HepG2 (cell line): ENCODE measurements at regions not wholly inside any gene's neighbourhood (a gene's known extent, or its start where the extent isn't known, plus 50 kb on each side); places are given as distances from the start of the nearest gene placed in this dataset.

Experiments used
- ATAC-seq: fragments of 200-7000 bp; cut with Tn5 transposase; 3 replicates; pipeline ENCODE4 v1.9.1; 2020; ENCODE audit warnings: mild to moderate bottlenecking, moderate library complexity
- BruUV-seq: library from RNA; stranded (reverse); fragments of 400-500 nt; replicated peaks from 2 replicates; lab custom pipeline; 2021; lab: Mats Ljungman, UMichigan
- CTCF ChIA-PET: fragments of 300-600 bp; formaldehyde crosslinking; extraction: SDS; loops from one replicate; lab custom pipeline; 2021; ENCODE audit warnings: low total read pairs, inconsistent platforms, low intra/inter-chr PET ratio; lab: Yijun Ruan, JAX
- POLR2A ChIA-PET: fragments of 350-600 bp; sonication (Branson Sonifier 250); formaldehyde crosslinking; loops from one replicate; lab custom pipeline; 2020; ENCODE audit warnings: antibody characterized with exemption, inconsistent platforms; lab: Yijun Ruan, JAX
- DNase-seq: peaks from one replicate; pipeline ENCODE4 v3.0.0-alpha.2; 2015; ENCODE audit warnings: low spot score
- FAIRE-seq: peaks from 3 replicates; lab custom pipeline; 2011; peaks lifted over from hg19 to GRCh38; lab: Jason Lieb, UNC
- H2AFZ ChIP-seq: one replicate; pipeline ENCODE4 v1.6.1; 2011; ENCODE audit warnings: low read length, inconsistent platforms
- H3K27ac ChIP-seq: fragments of 300-600 bp; 3 replicates; pipeline ENCODE4 v1.8.0; 2011; ENCODE audit warnings: mixed run types, mild to moderate bottlenecking, mixed read lengths, low read length, inconsistent platforms; ENCODE audit not compliant: insufficient read depth; ENCODE audit errors: extremely low read length
- H3K27me3 ChIP-seq, 2 experiments: fragments of 200-600 bp in 1 of 2; 2 replicates in 1 of 2; 3 replicates in 1 of 2; pipeline versions ENCODE4 v1.6.0 to v1.8.0; 2011; ENCODE audit warnings: low read length in 2 of 2, mild to moderate bottlenecking in 2 of 2, moderate library complexity in 2 of 2, inconsistent platforms in 1 of 2; ENCODE audit not compliant: insufficient read depth in 2 of 2, control insufficient read depth in 1 of 2
- H3K36me3 ChIP-seq, 2 experiments: fragments of 200-600 bp in 1 of 2; replicated peaks in 1 of 2; 2 replicates in 1 of 2; 3 replicates in 1 of 2; pipeline versions ENCODE4 v1.5.1 to v1.8.0; 2011; ENCODE audit warnings: low read length in 2 of 2, inconsistent platforms in 1 of 2; ENCODE audit not compliant: insufficient read depth in 2 of 2, control insufficient read depth in 1 of 2
- H3K4me1 ChIP-seq: 2 replicates; pipeline ENCODE4 v1.5.1; 2012; ENCODE audit warnings: low read length, inconsistent platforms; ENCODE audit not compliant: insufficient read depth
- H3K4me2 ChIP-seq: 2 replicates; pipeline ENCODE4 v1.6.0; 2011; ENCODE audit warnings: low read depth, low read length, inconsistent platforms
- H3K4me3 ChIP-seq, 3 experiments: fragments of 200-600 bp in 1 of 3; sonication (generic), shearing (Covaris generic) in 1 of 3; replicated peaks in 1 of 3; 2 replicates each; pipeline ENCODE4 v1.5.1; 2011 to 2016; ENCODE audit warnings: low read length in 3 of 3, inconsistent platforms in 2 of 3, low read depth in 2 of 3, mild to moderate bottlenecking in 2 of 3, control low read depth in 1 of 3, mixed read lengths in 1 of 3; ENCODE audit not compliant: insufficient read depth in 1 of 3
- H3K79me2 ChIP-seq: one replicate; pipeline ENCODE4 v1.6.1; 2011; ENCODE audit warnings: low read length, inconsistent platforms; ENCODE audit not compliant: insufficient read depth
- H3K9ac ChIP-seq: 2 replicates; pipeline ENCODE4 v1.6.0; 2011; ENCODE audit warnings: mild to moderate bottlenecking, low read depth, low read length, inconsistent platforms; ENCODE audit not compliant: insufficient read depth
- H3K9me3 ChIP-seq: 2 replicates; pipeline ENCODE4 v1.5.1; 2012; ENCODE audit warnings: mild to moderate bottlenecking, low read length
- H4K20me1 ChIP-seq: 2 replicates; pipeline ENCODE4 v1.6.0; 2011; ENCODE audit warnings: inconsistent platforms, mild to moderate bottlenecking, low read length, moderate library complexity; ENCODE audit not compliant: insufficient read depth
- ARNT2 ChIP-seq: sonication (generic); formaldehyde crosslinking; IDR thresholded peaks from 2 replicates; pipeline ENCODE4 v1.8.0; 2022; ENCODE audit warnings: mild to moderate bottlenecking, low read depth, missing genetic modification reagents, moderate library complexity
- CREB1 ChIP-seq, 2 experiments: fragments of 450-650 bp in 1 of 2; IDR thresholded peaks; 2 replicates each; pipeline ENCODE4 v1.6.1; 2016 to 2017; ENCODE audit warnings: control low read depth in 1 of 2, mild to moderate bottlenecking in 1 of 2, missing compliant biosample characterization in 1 of 2, missing genetic modification characterization in 1 of 2
- HHEX ChIP-seq: IDR thresholded peaks from 2 replicates; pipeline ENCODE4 v1.6.1; 2016; ENCODE audit warnings: control low read depth
- NFIB ChIP-seq: sonication (generic); formaldehyde crosslinking; IDR thresholded peaks from 2 replicates; pipeline ENCODE4 v1.9.0; 2021; ENCODE audit warnings: missing genetic modification reagents, mild to moderate bottlenecking, borderline replicate concordance
- PRPF4 ChIP-seq: fragments of 200-400 bp; formaldehyde crosslinking; IDR thresholded peaks from 2 replicates; pipeline ENCODE4 v1.6.1; 2016; ENCODE audit warnings: low read length, low read depth; ENCODE audit not compliant: poor library complexity, severe bottlenecking
- RFX1 ChIP-seq: fragments of 450-650 bp; IDR thresholded peaks from 2 replicates; pipeline ENCODE4 v1.6.1; 2017
- ZIK1 ChIP-seq: sonication (generic); formaldehyde crosslinking; IDR thresholded peaks from 2 replicates; pipeline ENCODE4 v1.5.0; 2020; ENCODE audit warnings: mild to moderate bottlenecking, low read depth, missing genetic modification reagents, borderline replicate concordance
- ZNF446 ChIP-seq: sonication (generic); formaldehyde crosslinking; IDR thresholded peaks from 2 replicates; pipeline ENCODE4 v1.5.0; 2020; ENCODE audit warnings: mild to moderate bottlenecking, missing genetic modification reagents
- WGBS: methylation state at CpG from one replicate; pipeline ENCODE4 v1.1.6; 2017; ENCODE audit warnings: low lambda C conversion rate; 5-methylcytosine and 5-hydroxymethylcytosine counted together
- in situ Hi-C: cut with HindIII; loops from 2 replicates; pipeline ENCODE4 v1.10.0; 2017; ENCODE audit warnings: low pct_unique_long_range_greater_than_20kb; ENCODE audit not compliant: extremely low pct_ligation_motif_present
- intact Hi-C: fragments of 100-400 bp; cut with micrococcal nuclease; formaldehyde crosslinking; loops from one replicate; pipeline ENCODE4 v1.10.0; 2022; ENCODE audit not compliant: unreplicated experiment

DNA sequence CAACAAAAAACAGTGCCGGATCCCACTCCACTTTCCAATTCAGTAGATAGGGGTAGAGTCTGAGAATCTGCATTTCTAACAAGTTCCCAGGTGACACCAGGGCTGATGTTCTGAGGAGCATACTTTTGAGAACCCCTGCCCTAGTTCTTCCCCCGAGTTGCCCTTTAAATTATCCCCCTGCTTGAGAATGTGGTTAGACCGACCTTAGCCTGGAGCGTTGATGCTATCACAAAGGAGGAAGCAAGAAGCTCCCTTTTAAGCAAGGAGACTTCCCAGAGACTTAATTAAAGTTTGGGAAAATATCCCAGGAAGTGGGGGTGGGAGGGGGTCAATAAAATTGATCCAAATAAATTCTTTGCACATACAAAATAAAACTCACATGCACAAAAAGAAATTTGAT lies 485.9 kb downstream of the SMARCA1 start (continued):
- no peak for TF ChIP-seq ARNT2 (CRISPR knock-in tag)
- TF ChIP-seq HHEX = no peak

DNA sequence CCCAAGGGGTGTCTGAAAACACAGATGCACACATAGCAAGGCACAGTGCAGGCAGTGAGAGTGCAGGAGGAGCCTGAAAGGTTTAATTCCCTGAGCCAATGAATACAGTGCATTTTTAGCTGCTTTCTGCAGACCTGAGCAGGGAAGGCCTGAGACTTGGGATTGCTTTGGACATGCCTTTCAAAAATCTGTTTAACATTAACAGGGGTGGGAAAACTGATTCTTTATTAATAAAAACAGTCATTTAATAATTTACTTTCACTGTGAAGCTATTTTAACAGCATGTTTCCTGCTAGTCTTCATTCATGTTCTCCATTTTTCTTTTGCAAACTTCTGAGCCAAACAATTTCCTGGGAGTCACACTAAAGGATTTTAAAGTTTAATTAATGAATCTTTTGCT lies 488.1 kb downstream of the SMARCA1 start:
- H3K36me3 ChIP-seq = no peaks in the 10 kb centered on the region
- no peak overlapping the region for H2AFZ ChIP-seq
- no peak overlapping the region for H3K9ac ChIP-seq
- in situ Hi-C loops = no loop called here
- no peaks in the 10 kb centered on the region for H3K79me2 ChIP-seq
- H3K27ac ChIP-seq = no peak overlapping the region
- H4K20me1 ChIP-seq = no peaks in the 10 kb centered on the region
- BruUV-seq = no TSS peak
- FAIRE-seq = no peak
- TF ChIP-seq RFX1 = no peak
- TF ChIP-seq, all 625 proteins: peak for 0
- H3K4me1 ChIP-seq = no peaks in the 10 kb centered on the region
- DNase-seq (no peak), ATAC-seq (no peak)
- H3K9me3 ChIP-seq = no peaks in the 10 kb centered on the region
- ChIA-PET CTCF (no interaction called here), POLR2A (no interaction called here)
- H3K4me2 ChIP-seq = no peak overlapping the region
- intact Hi-C loops = no loop called here
- H3K27me3 ChIP-seq = no peaks in the 10 kb centered on the region
- H3K4me3 ChIP-seq = no peak overlapping the region

DNA sequence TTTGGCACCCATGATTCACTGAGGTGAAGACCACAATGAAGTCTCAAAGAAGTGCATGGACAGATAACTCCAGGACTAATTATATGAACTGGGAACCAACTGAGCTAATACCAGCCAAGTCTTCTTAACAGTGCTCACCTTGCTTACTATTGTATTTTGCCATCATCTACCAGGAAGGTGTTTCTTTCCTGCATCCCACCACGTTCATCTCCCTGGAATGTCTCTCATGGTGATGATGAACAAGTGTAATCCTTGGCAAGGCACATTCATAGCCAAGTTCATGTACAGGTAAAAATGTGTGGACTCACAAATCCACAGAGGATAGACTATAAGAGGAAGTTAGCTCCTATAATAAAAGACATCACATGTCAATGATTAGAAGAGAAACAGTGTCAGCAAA lies 489.1 kb downstream of the SMARCA1 start:
- Histone ChIP-seq H4K20me1 (no peaks in the 10 kb centered on the region), H2AFZ (no peak overlapping the region), H3K4me2 (no peak overlapping the region), H3K27ac (no peak overlapping the region), H3K9ac (no peak overlapping the region), H3K27me3 (no peaks in the 10 kb centered on the region), H3K9me3 (no peaks in the 10 kb centered on the region), H3K4me1 (no peaks in the 10 kb centered on the region), H3K79me2 (no peaks in the 10 kb centered on the region), H3K36me3 (no peaks in the 10 kb centered on the region), H3K4me3 (no peak overlapping the region)
- intact Hi-C loops (no loop called here), in situ Hi-C loops (no loop called here)
- FAIRE-seq (no peak), ATAC-seq (no peak), DNase-seq (no peak)
- 88% methylated on average over 1 of the region's 1 CpG for WGBS
- BruUV-seq = no TSS peak
- TF ChIP-seq NFIB = no peak
- no peak for TF ChIP-seq ZNF446
- TF ChIP-seq PRPF4 = no peak
- no peak for TF ChIP-seq CREB1 (IDR thresholded peaks at IDR 0.05)
- no peak for TF ChIP-seq CREB1 (CRISPR knock-in tag; IDR thresholded peaks at IDR 0.05)
- no peak for TF ChIP-seq ZIK1 (CRISPR knock-in tag)
- ChIA-PET CTCF (no interaction called here), POLR2A (no interaction called here)
